Duodenal mucosa (tissue), 2 donors: ENCODE measurements at regions not wholly inside any gene's neighbourhood (a gene's known extent, or its start where the extent isn't known, plus 50 kb on each side); places are given as distances from the start of the nearest gene placed in this dataset.

Experiments
- H3K27ac ChIP-seq: one replicate; pipeline ENCODE4 v1.7.0; 2013; ENCODE audit warnings: low read depth, low read length
- H3K27me3 ChIP-seq, 2 donors: one replicate each; pipeline ENCODE4 v1.7.0; 2013; ENCODE audit warnings: low read length in 2 of 2, control low read depth in 1 of 2; ENCODE audit not compliant: insufficient read depth in 2 of 2, control insufficient read depth in 1 of 2
- H3K36me3 ChIP-seq, 2 donors: one replicate each; pipeline ENCODE4 v1.7.0; 2013; ENCODE audit warnings: low read length in 2 of 2, control low read depth in 1 of 2; ENCODE audit not compliant: insufficient read depth in 2 of 2, control insufficient read depth in 1 of 2
- H3K4me1 ChIP-seq, 2 donors: one replicate each; pipeline ENCODE4 v1.7.0; 2013; ENCODE audit warnings: low read length in 2 of 2, control low read depth in 1 of 2; ENCODE audit not compliant: insufficient read depth in 2 of 2, control insufficient read depth in 1 of 2
- H3K4me3 ChIP-seq, 2 donors: one replicate each; pipeline ENCODE4 v1.7.0; 2013; ENCODE audit warnings: low read length in 2 of 2, low read depth in 1 of 2
- H3K9ac ChIP-seq, 2 donors: one replicate each; pipeline ENCODE4 v1.7.0; 2013; ENCODE audit warnings: low read length in 2 of 2, low read depth in 1 of 2
- H3K9me3 ChIP-seq, 2 donors: one replicate each; pipeline ENCODE4 v1.7.0; 2013; ENCODE audit warnings: low read length in 2 of 2, control low read depth in 1 of 2; ENCODE audit not compliant: control insufficient read depth in 1 of 2

DNA sequence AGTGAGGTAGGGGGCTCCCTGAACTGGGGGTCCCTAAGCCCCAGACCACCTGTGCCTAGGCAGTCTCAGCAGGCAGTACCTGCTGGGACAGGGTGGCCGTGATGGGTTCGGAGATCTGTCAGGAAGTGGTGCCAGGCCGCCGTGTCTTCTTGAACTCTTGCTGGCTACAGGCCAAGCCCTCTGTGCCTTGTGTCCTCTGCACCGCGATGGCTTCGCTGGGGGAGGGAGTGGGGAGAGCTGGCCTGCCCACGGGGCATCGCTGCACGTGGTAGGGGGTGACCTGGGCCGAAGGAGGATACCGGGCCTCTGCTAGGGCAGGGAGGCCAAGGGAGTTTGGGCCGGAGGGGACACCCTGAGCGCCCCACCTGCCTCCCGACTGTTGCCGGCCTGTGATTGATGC is 96.7 kb upstream of the NKX1-1 start:
- Histone ChIP-seq H3K9ac (no peak overlapping the region), H3K36me3 (no peaks in the 10 kb centered on the region), H3K27me3 (peaks cover 0 to 10% of the 10 kb centered on the region in 2 donors), H3K4me3 (no peak overlapping the region), H3K4me1 (no peaks in the 10 kb centered on the region), H3K27ac (no peak overlapping the region), H3K9me3 (no peaks in the 10 kb centered on the region)

DNA sequence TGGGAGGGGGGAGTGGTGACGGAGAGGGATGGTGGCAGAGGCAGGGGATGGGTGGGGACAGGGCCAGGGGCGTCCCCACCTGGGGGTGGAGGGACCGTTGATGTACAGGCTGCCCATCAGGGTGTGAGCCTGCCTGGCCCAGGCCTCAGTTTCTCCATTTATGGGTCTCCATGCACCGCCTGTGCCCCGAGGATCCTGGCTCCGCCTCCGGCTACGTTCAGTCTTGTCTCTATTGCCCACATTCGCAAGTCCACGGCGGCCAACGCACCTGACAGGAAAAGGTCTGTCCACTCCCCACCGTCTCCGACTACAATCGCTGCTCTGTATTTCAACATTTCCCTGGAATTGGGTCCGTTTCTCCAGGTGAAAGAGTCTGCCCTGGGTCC is 96.3 kb upstream of the NKX1-1 start:
- Histone ChIP-seq H3K9me3 (no peaks in the 10 kb centered on the region), H3K4me3 (no peak overlapping the region), H3K36me3 (no peaks in the 10 kb centered on the region), H3K4me1 (no peaks in the 10 kb centered on the region), H3K27me3 (peaks cover 0 to 5% of the 10 kb centered on the region in 2 donors), H3K9ac (no peak overlapping the region), H3K27ac (no peak overlapping the region)

DNA sequence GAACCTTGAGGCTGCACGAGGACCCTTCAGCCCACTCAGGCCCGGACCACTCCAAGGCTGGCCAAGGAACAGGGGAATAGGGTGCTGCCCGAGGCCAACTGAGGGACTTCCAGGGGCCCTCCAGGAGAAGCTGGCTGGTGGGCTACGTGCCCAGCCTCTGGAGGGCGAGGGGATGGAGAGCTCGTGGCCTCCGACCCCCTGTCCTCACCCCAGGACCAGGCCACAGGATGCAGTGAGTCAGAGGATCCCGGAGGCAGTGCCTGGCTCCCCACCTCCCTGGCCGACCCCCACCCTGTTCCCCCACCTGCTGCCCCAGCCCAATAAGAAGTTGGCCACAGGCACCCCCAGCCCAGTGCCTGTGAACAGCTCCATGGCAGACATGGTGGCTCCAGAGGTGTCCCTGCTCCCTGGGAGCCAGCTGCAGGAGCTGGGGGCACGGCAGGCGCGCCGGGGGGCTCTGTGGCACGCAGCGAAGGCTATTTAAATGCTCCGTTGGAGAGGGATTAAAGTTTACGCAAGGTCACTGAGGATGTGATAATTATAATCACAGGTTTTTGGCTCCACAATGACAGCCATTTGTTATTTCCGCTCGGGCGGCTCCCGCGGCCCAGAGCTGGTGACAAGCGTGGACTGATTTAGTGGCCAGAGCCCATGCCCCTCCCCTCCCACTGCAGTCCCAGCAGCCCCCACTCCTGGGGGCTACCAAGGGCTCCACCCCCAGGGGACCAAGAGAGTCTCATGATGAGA is 95.7 kb upstream of the NKX1-1 start:
- no peak overlapping the region for H3K4me3 ChIP-seq
- no peak overlapping the region for H3K27ac ChIP-seq
- H3K4me1 ChIP-seq = no peaks in the 10 kb centered on the region
- H3K9ac ChIP-seq = no peak overlapping the region
- H3K36me3 ChIP-seq = no peaks in the 10 kb centered on the region
- H3K27me3 ChIP-seq = peaks cover 0 to 5% of the 10 kb centered on the region in 2 donors
- no peaks in the 10 kb centered on the region for H3K9me3 ChIP-seq

DNA sequence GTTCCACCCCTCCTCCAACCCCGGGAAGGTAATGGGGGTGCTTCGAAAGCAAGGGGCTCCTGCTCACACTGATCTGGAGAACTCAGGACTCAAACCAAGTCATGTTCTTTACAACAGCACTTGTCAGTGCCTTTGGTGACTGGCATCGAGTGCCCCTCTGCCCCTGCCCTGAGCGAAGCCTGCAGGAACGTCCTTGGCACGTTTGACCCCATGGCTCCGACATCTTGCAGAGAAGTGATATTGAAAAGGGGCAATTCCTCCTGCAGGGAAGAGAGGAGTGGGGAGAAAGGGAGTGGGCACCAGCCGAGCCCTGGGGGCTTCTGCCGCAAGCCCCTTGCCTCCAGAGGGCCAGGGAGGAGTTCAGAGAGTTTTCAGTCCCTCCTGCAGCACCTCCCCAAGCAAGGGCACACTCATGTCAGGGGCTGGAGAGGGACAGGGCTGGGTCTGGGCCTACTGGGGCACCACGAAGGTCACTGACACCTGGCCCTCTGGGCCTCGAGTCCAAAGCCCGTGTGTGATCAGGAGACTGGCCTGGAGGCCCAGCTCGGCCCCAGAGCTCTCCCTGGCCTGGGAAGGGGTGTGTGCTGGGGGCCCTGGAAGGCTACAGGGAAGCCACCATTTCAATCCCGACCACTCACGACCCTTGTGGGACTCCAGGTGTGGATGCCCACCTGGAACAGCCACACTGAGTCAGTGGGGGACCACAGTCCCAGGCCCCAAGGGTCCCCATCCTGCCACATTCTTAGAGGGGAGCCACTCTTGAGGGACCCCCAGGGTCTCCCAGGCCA is 94.9 kb upstream of the NKX1-1 start:
- peaks cover 0 to 5% of the 10 kb centered on the region in 2 donors for H3K27me3 ChIP-seq
- H3K4me3 ChIP-seq = no peak overlapping the region
- no peaks in the 10 kb centered on the region for H3K4me1 ChIP-seq

DNA sequence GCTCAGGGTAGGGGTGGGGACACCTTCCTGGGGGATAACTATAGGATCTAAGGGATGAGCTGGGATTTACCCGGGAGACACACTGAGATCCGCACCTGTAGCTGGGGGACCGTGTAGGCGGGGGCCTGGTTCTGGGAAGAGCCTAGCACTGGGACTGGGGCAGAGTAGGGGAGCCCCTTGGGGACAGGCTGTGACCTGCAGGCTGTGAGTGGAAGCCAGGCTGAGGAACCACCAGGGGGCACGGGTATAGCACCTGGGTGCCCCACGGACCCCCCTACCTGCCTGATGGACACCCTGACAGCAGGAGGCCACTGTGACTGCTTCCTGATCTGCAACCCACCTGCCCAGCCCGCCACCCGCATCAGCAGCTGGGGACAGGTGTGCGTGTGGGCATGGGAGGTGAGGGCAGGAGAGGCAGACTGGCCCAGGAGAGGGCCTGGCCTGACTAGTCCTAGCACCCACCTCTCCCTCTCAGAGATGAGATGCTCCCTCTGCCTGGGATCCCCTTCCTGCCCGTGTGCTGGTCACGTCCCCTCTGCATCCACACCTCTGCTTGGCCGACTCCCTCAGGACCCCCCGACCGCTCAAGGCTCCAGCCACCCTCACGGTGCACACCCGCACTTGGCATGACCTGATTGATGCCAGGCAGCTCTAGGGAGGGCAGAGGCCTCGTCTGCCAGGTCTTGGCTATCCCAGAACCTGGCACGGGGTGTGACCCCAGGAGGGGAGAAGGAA is 94.2 kb upstream of the NKX1-1 start:
- Histone ChIP-seq H3K27ac (no peak overlapping the region), H3K36me3 (no peaks in the 10 kb centered on the region), H3K9ac (no peak overlapping the region), H3K4me1 (no peaks in the 10 kb centered on the region), H3K27me3 (peaks cover 0 to 5% of the 10 kb centered on the region in 2 donors), H3K4me3 (no peak overlapping the region), H3K9me3 (no peaks in the 10 kb centered on the region)

More for the DNA sequence above, 94.9 kb upstream of the NKX1-1 start:
- Histone ChIP-seq H3K36me3 (no peaks in the 10 kb centered on the region), H3K9me3 (no peaks in the 10 kb centered on the region), H3K27ac (no peak overlapping the region), H3K9ac (no peak overlapping the region)

DNA sequence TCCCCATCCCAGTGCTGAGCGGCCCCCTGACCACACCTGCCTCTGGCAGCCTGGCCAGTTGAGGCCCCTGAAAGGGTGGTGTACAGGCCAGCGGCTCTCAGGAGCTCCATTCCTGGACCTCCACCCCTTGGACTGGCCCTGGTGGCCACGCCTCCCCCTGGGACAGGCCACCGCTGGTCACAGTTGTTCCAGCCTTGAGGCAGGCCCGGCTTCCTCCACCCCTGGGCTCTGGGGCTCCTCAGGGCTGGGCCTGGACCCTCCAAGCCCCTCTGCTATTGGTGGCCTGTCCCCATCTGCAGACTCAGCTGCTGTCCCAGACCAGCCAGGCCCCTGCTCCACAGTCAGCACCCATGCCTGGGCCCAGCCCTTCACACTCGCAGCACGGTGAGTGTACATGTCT is 93.2 kb upstream of the NKX1-1 start:
- H3K36me3 ChIP-seq = no peaks in the 10 kb centered on the region
- H3K9me3 ChIP-seq = no peaks in the 10 kb centered on the region
- peaks cover 0 to 5% of the 10 kb centered on the region in 2 donors for H3K27me3 ChIP-seq
- H3K4me3 ChIP-seq = no peak overlapping the region
- no peak overlapping the region for H3K27ac ChIP-seq
- no peak overlapping the region for H3K9ac ChIP-seq
- H3K4me1 ChIP-seq = no peaks in the 10 kb centered on the region

DNA sequence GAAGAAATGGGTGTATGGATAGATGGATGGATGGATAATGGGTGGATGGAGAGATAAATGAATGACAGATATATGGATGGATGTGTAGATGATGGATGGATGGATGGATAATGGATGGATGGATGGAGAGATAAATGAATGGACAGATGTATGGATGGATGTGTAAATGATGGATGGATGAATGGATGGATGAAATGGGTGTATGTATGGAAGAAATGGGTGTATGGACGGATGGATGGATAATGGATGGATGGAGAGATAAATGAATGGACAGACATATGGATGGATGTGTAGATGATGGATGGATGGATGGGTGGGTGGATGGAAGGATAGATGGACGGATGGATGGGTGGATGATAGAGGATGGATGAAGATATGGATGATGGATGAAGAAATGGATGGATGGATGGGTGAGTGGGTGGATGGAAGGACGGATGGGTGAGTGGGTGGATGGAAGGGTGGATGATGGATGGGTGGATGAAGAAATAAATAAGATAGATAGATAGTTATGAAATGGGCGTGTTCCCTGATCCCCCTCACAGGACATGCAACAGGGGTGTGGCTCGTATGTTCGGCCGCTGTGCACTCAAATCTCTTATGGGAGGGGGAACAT is 91.1 kb upstream of the NKX1-1 start:
- H3K9ac ChIP-seq = no peak overlapping the region
- no peaks in the 10 kb centered on the region for H3K9me3 ChIP-seq
- no peaks in the 10 kb centered on the region for H3K36me3 ChIP-seq
- no peaks in the 10 kb centered on the region for H3K4me1 ChIP-seq
- no peak overlapping the region for H3K27ac ChIP-seq
- peaks cover 0 to 2% of the 10 kb centered on the region in 2 donors for H3K27me3 ChIP-seq
- no peak overlapping the region for H3K4me3 ChIP-seq

DNA sequence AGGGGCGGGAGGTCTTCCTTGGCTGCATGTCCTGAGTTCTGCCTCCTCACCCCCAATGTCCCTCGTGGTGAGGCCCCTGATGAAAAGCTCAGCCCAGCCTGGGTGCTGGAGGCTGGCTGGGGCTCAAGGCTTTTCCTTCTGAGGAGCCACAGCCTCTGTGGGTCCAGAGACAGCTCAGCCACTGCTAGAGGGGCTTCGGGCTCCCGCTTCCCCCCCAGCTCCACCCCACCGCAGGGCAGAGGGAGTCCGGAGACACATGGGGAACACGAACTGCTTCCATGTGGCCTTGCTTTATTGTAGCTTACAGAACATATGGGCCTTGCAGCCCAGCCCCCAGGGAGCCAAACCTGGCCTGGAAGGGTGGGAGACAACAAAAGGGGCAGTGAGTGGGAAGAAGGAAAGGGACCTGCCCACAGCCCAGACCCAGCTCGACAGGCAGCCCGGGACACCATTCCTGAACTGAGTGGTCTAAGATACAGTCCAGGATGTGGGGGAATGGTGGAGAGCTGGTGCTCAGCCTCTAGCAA is 89.9 kb upstream of the NKX1-1 start:
- no peak overlapping the region for H3K27ac ChIP-seq
- no peak overlapping the region for H3K9ac ChIP-seq
- no peak overlapping the region for H3K4me3 ChIP-seq
- no peaks in the 10 kb centered on the region for H3K9me3 ChIP-seq
- H3K36me3 ChIP-seq = no peaks in the 10 kb centered on the region
- no peaks in the 10 kb centered on the region for H3K4me1 ChIP-seq
- H3K27me3 ChIP-seq = peaks cover 3 to 6% of the 10 kb centered on the region in 2 donors

DNA sequence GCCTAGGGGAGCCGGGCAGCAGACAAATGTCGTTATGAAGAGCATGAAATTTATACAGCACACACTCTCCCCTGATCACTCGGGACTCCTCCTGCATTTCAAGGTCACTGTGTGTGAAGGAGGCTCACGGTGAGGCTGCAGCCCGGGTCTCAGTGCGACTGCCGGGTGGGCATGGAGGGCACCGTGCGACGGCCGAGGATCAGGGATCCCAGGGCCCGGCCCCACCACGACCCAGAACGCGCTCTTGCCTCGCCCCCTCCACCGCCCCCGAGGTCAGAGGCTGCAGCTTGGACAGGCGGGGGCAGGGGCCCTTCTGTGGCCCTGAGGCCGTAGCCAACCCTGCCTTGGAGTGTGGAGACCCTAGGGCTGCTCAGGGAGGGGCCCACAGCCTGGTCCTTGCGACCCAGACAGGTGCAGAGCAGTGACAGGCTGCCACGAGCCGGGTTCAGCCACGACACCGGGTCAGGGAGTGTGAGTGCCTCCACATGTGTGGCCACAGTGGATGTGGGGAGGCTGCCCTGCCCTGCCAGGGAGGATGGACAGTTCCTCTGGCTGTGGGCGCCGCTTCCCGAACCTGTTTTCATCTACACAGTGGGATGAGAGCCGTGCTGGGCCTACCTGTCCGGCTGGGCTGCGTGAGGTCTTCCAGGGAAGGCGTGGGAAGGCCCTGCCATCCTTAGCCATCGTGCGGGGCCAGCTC is 89.3 kb upstream of the NKX1-1 start:
- peaks cover 6% of the 10 kb centered on the region in 2 donors for H3K27me3 ChIP-seq
- H3K9me3 ChIP-seq = no peaks in the 10 kb centered on the region
- no peak overlapping the region for H3K4me3 ChIP-seq
- H3K36me3 ChIP-seq = no peaks in the 10 kb centered on the region
- H3K4me1 ChIP-seq = no peaks in the 10 kb centered on the region
- no peak overlapping the region for H3K9ac ChIP-seq
- no peak overlapping the region for H3K27ac ChIP-seq
